Suprapubic skin (tissue), 3 donors: ENCODE measurements at regions not wholly inside any gene's neighbourhood (a gene's known extent, or its start where the extent isn't known, plus 50 kb on each side); places are given as distances from the start of the nearest gene placed in this dataset.

Experiments
- CTCF ChIP-seq, 2 donors: fragments of 200-600 bp in 1 of 2; fragments of 450-650 bp in 1 of 2; sonication (generic) in 1 of 2; IDR thresholded peaks; one replicate each; pipeline ENCODE4 v1.5.1; 2016 to 2019; ENCODE audit warnings: antibody characterized with exemption in 2 of 2, mild to moderate bottlenecking in 1 of 2, moderate library complexity in 1 of 2
- POLR2A ChIP-seq, 2 donors: fragments of 450-650 bp; IDR thresholded peaks; one replicate each; pipeline ENCODE4 v1.6.1; 2017; ENCODE audit warnings: antibody characterized with exemption in 2 of 2, mild to moderate bottlenecking in 2 of 2, moderate library complexity in 2 of 2

DNA sequence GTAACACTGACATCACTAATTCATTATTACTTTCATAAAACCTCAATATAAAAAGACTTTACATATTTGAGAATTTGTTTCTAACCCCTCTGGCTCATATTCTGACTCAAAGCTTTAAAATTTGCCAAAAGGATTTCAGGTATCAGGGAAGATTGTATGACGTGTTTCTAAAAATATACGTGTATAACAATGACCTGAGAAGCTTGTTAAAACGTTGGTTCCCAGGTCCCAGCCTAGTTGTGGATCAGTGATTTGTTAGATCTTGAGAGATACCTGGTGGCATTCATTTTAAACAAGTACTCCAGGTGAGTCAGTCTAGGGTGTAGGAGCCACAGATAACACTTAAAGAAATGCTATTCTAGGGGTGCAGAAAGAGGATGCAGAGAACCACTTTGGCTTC is 1096.8 kb upstream of the NXPH2 start:
- no peak for TF ChIP-seq POLR2A (IDR thresholded peaks at IDR 0.05)
- TF ChIP-seq CTCF (IDR thresholded peaks at IDR 0.05): no peak
